ENCODE measurements at regions not wholly inside any gene's neighbourhood (a gene's known extent, or its start where the extent isn't known, plus 50 kb on each side); places are given as distances from the start of the nearest gene placed in this dataset.

- H3K9me3 Mint-ChIP-seq: peaks cover 7% of the 10 kb centered on the region
- peaks cover 4% of the 10 kb centered on the region for H3K36me3 Mint-ChIP-seq (ENCODE audit: low read depth)
- H3K27ac Mint-ChIP-seq (ENCODE audit: unreplicated experiment): no peak overlapping the region
- no peaks in the 10 kb centered on the region for H3K27me3 Mint-ChIP-seq (ENCODE audit: low read depth)
- H3K4me1 Mint-ChIP-seq: no peaks in the 10 kb centered on the region
- DNase-seq (ENCODE audit: low read depth, low spot score): no peak
- TF ChIP-seq CTCF (conservative IDR thresholded peaks at IDR 0.05): no peak
- no peak overlapping the region for H3K4me3 Mint-ChIP-seq
Observed at GRCh38 chr7:67429735-67430134, 433.1 kb downstream of the TYW1 start.

GRCh38 chr7:67432536-67433234, 436.1 kb downstream of the TYW1 start:
- Mint-ChIP-seq H3K27me3 (ENCODE audit: low read depth) (no peaks in the 10 kb centered on the region), H3K27ac (ENCODE audit: unreplicated experiment) (no peak overlapping the region), H3K4me3 (no peak overlapping the region), H3K9me3 (peaks cover 7% of the 10 kb centered on the region), H3K4me1 (no peaks in the 10 kb centered on the region), H3K36me3 (ENCODE audit: low read depth) (peaks cover 4% of the 10 kb centered on the region)
- DNase-seq (ENCODE audit: low read depth, low spot score): no peak
- no peak for TF ChIP-seq CTCF (conservative IDR thresholded peaks at IDR 0.05)

GRCh38 chr7:67435894-67436535, 439.4 kb downstream of the TYW1 start:
- peaks cover 7% of the 10 kb centered on the region for H3K9me3 Mint-ChIP-seq

GRCh38 chr7:67438198-67438882, 441.7 kb downstream of the TYW1 start:
- Mint-ChIP-seq H3K27me3 (ENCODE audit: low read depth) (no peaks in the 10 kb centered on the region), H3K4me3 (no peak overlapping the region), H3K4me1 (no peaks in the 10 kb centered on the region), H3K36me3 (ENCODE audit: low read depth) (peaks cover 4% of the 10 kb centered on the region), H3K27ac (ENCODE audit: unreplicated experiment) (peak overlapping the region; percentile 68), H3K9me3 (peaks cover 7% of the 10 kb centered on the region)
- no peak for DNase-seq (ENCODE audit: low read depth, low spot score)
- no peak for TF ChIP-seq CTCF (conservative IDR thresholded peaks at IDR 0.05)

More at GRCh38 chr7:67435894-67436535, 439.4 kb downstream of the TYW1 start:
- Mint-ChIP-seq H3K36me3 (ENCODE audit: low read depth) (peaks cover 4% of the 10 kb centered on the region), H3K27me3 (ENCODE audit: low read depth) (no peaks in the 10 kb centered on the region), H3K4me3 (no peak overlapping the region), H3K27ac (ENCODE audit: unreplicated experiment) (no peak overlapping the region), H3K4me1 (no peaks in the 10 kb centered on the region)
- DNase-seq (ENCODE audit: low read depth, low spot score): no peak
- no peak for TF ChIP-seq CTCF (conservative IDR thresholded peaks at IDR 0.05)

- Mint-ChIP-seq H3K27ac (ENCODE audit: unreplicated experiment) (peak overlapping the region; percentile 57), H3K4me3 (no peak overlapping the region), H3K4me1 (no peaks in the 10 kb centered on the region), H3K27me3 (ENCODE audit: low read depth) (no peaks in the 10 kb centered on the region), H3K36me3 (ENCODE audit: low read depth) (no peaks in the 10 kb centered on the region), H3K9me3 (peaks cover 2% of the 10 kb centered on the region)
- no peak for TF ChIP-seq CTCF (conservative IDR thresholded peaks at IDR 0.05)
- no peak for DNase-seq (ENCODE audit: low read depth, low spot score)
Observed at GRCh38 chr7:67438913-67439505, 442.4 kb downstream of the TYW1 start.
